ENCODE measurements at regions not wholly inside any gene's neighbourhood (a gene's known extent, or its start where the extent isn't known, plus 50 kb on each side); places are given as distances from the start of the nearest gene placed in this dataset.
"Not testable (repeated sequence)": the region's sequence is repeated elsewhere in the genome, so short reads cannot be mapped to it uniquely, and the experiment has no call there.

GRCh38 chr4:18454349-18454748 is 432.8 kb upstream of the LCORL start:
- no peak for DNase-seq (ENCODE audit: low read depth in 2 of 2)

GRCh38 chr4:18445110-18445509 is 423.6 kb upstream of the LCORL start:
- DNase-seq (ENCODE audit: low read depth in 2 of 2), result no peak

- DNase-seq (ENCODE audit: low read depth in 2 of 2), result no peak
Observed at GRCh38 chr4:18444206-18444605, 422.7 kb upstream of the LCORL start.

- no peak for DNase-seq (ENCODE audit: low read depth in 2 of 2)
Observed at GRCh38 chr4:18442957-18443356, 421.4 kb upstream of the LCORL start.

GRCh38 chr4:18441676-18442075 is 420.1 kb upstream of the LCORL start:
- DNase-seq (ENCODE audit: low read depth in 2 of 2), result no peak

- DNase-seq (ENCODE audit: low read depth in 2 of 2), result no peak
Observed at GRCh38 chr4:18441203-18441590, 419.6 kb upstream of the LCORL start.

- DNase-seq (ENCODE audit: low read depth in 2 of 2), result no peak
Observed at GRCh38 chr4:18440527-18441202, 419.1 kb upstream of the LCORL start.

- DNase-seq (ENCODE audit: low read depth in 2 of 2), result no peak
Observed at GRCh38 chr4:18439311-18439710, 417.8 kb upstream of the LCORL start.

- no peak for DNase-seq (ENCODE audit: low read depth in 2 of 2)
Observed at GRCh38 chr4:18435781-18436180, 414.2 kb upstream of the LCORL start.

GRCh38 chr4:18422685-18423084 is 401.1 kb upstream of the LCORL start:
- no peak for DNase-seq (ENCODE audit: low read depth in 2 of 2)

- no peak for DNase-seq (ENCODE audit: low read depth in 2 of 2)
Observed at GRCh38 chr4:18421519-18421918, 400.0 kb upstream of the LCORL start.

- DNase-seq (ENCODE audit: low read depth in 2 of 2), result no peak
Observed at GRCh38 chr4:18419780-18420179, 398.2 kb upstream of the LCORL start.

- DNase-seq (ENCODE audit: low read depth in 2 of 2), result not testable (repeated sequence)
Observed at GRCh38 chr4:18418195-18418898, 396.8 kb upstream of the LCORL start.

GRCh38 chr4:18417651-18418050 is 396.1 kb upstream of the LCORL start:
- not testable (repeated sequence) for DNase-seq (ENCODE audit: low read depth in 2 of 2)

GRCh38 chr4:18406264-18406663 is 384.7 kb upstream of the LCORL start:
- DNase-seq (ENCODE audit: low read depth in 2 of 2), result no peak

GRCh38 chr4:18405054-18405453 is 383.5 kb upstream of the LCORL start:
- no peak for DNase-seq (ENCODE audit: low read depth in 2 of 2)

GRCh38 chr4:18404642-18405041 is 383.1 kb upstream of the LCORL start:
- DNase-seq (ENCODE audit: low read depth in 2 of 2), result no peak

GRCh38 chr4:18403327-18403726 is 381.8 kb upstream of the LCORL start:
- no peak for DNase-seq (ENCODE audit: low read depth in 2 of 2)

GRCh38 chr4:18401868-18402267 is 380.3 kb upstream of the LCORL start:
- DNase-seq (ENCODE audit: low read depth in 2 of 2), result no peak

- no peak for DNase-seq (ENCODE audit: low read depth in 2 of 2)
Observed at GRCh38 chr4:18401425-18401824, 379.9 kb upstream of the LCORL start.

- DNase-seq (ENCODE audit: low read depth in 2 of 2), result no peak
Observed at GRCh38 chr4:18398661-18399060, 377.1 kb upstream of the LCORL start.

GRCh38 chr4:18397681-18398390 is 376.3 kb upstream of the LCORL start:
- DNase-seq (ENCODE audit: low read depth in 2 of 2), result no peak

GRCh38 chr4:18394656-18395055 is 373.1 kb upstream of the LCORL start:
- DNase-seq (ENCODE audit: low read depth in 2 of 2), result no peak

Data from stimulated activated CD4-positive, alpha-beta T cell treated with anti-CD3 and anti-CD28 coated beads, Interleukin-1b, Interleukin-23, amount 100 ng/mL, for 4 hours (primary cell).